Esophagus squamous epithelium (tissue), 5 donors: ENCODE measurements at regions not wholly inside any gene's neighbourhood (a gene's known extent, or its start where the extent isn't known, plus 50 kb on each side); places are given as distances from the start of the nearest gene placed in this dataset.

Experiments
- DNase-seq: peaks from one replicate; lab custom pipeline; 2025; lab: John Stamatoyannopoulos, UW
- H3K27ac ChIP-seq, 4 donors: fragments of 200-600 bp; sonication (generic); one replicate each; pipeline ENCODE4 v1.5.1; 2016 to 2019; ENCODE audit warnings: mild to moderate bottlenecking in 1 of 4
- H3K27me3 ChIP-seq, 4 donors: fragments of 200-600 bp; sonication (generic); 1 replicate in 3 of 4; 2 replicates in 1 of 4; pipeline versions ENCODE4 v1.5.1 to v1.6.0; 2017 to 2021; ENCODE audit warnings: antibody characterized with exemption in 1 of 4
- H3K36me3 ChIP-seq, 3 donors: fragments of 200-600 bp; sonication (generic); one replicate each; pipeline ENCODE4 v1.5.1; 2016 to 2019
- H3K4me1 ChIP-seq, 3 donors: fragments of 200-600 bp; sonication (generic); one replicate each; pipeline ENCODE4 v1.5.1; 2017 to 2019
- H3K4me3 ChIP-seq, 4 donors: fragments of 200-600 bp; sonication (generic); 1 replicate in 3 of 4; 2 replicates in 1 of 4; pipeline ENCODE4 v1.5.1; 2016 to 2019; ENCODE audit warnings: mild to moderate bottlenecking in 2 of 4, moderate library complexity in 1 of 4
- H3K9me3 ChIP-seq, 3 donors: fragments of 200-600 bp; sonication (generic); one replicate each; pipeline ENCODE4 v1.5.1; 2016 to 2019
- CTCF ChIP-seq, 6 experiments: fragments of 450-650 bp in 4 of 6; fragments of 200-600 bp in 2 of 6; sonication (generic) in 2 of 6; IDR thresholded peaks; one replicate each; pipeline ENCODE4 v1.5.1; 2016 to 2019; ENCODE audit warnings: antibody characterized with exemption in 6 of 6, mild to moderate bottlenecking in 4 of 6, moderate library complexity in 4 of 6
- POLR2A ChIP-seq, 4 donors: fragments of 450-650 bp; IDR thresholded peaks; one replicate each; pipeline ENCODE4 v1.6.1; 2017; ENCODE audit warnings: antibody characterized with exemption in 4 of 4, mild to moderate bottlenecking in 4 of 4, moderate library complexity in 3 of 4
- WGBS, 2 donors: methylation state at CpG; one replicate each; pipeline ENCODE4 v1.1.5; 2018; 5-methylcytosine and 5-hydroxymethylcytosine counted together
- intact Hi-C: fragments of 100-400 bp; cut with DNase I; formaldehyde crosslinking; loops from one replicate; pipeline ENCODE4 v1.15.0; 2022
- donor health status: DM: yes; HTN: yes; CAD: no.

- 60% methylated on average over 2 of the region's 7 CpGs; no CpG with 5 or more reads in 1 of the 2 donors for WGBS, 2 donors
- Histone ChIP-seq H3K27ac (no peak overlapping the region), H3K36me3 (no peaks in the 10 kb centered on the region), H3K9me3 (peaks cover 0 to 16% (median 3%) of the 10 kb centered on the region in 3 donors), H3K27me3 (no peaks in the 10 kb centered on the region), H3K4me3 (no peak overlapping the region), H3K4me1 (no peaks in the 10 kb centered on the region)
- no peak for DNase-seq
- intact Hi-C loops, result no loop called here
- TF ChIP-seq CTCF (IDR thresholded peaks at IDR 0.05) (no peak), POLR2A (IDR thresholded peaks at IDR 0.05) (no peak)
Measured at GRCh38 chr18:67742525-67742924, 226.0 kb upstream of the DSEL start.

DNA sequence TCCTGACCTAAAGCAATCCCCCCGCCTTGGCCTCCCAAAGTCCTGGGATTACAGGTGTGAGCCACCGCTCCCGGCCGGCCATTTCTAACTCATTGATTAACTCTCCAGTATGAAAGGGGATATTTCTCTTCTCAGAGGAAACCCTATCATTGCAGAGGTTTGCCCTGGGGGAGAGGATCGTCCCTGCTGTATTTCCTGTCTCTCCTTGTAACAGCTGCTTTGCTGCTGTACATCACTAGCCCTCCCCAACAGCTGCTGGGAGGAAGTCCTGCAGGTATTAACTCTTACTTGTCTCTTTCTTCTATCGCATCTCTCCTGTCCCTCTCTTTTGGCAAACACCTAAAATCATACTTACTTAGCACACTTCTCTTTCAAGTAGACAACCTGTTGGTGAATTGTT is 219.0 kb upstream of the DSEL start:
- WGBS, 2 donors, result 67 to 73% methylated on average over 6 of the region's 6 CpGs
- Histone ChIP-seq H3K27me3 (no peaks in the 10 kb centered on the region), H3K4me3 (no peak overlapping the region), H3K4me1 (no peaks in the 10 kb centered on the region), H3K27ac (no peak overlapping the region), H3K9me3 (no peaks in the 10 kb centered on the region), H3K36me3 (no peaks in the 10 kb centered on the region)
- no peak for DNase-seq
- no peak for TF ChIP-seq CTCF (IDR thresholded peaks at IDR 0.05)
- no peak for TF ChIP-seq POLR2A (IDR thresholded peaks at IDR 0.05)
- intact Hi-C loops, result no loop called here

GRCh38 chr18:67733088-67733487 is 216.6 kb upstream of the DSEL start:
- no peaks in the 10 kb centered on the region for H3K9me3 ChIP-seq
- no peaks in the 10 kb centered on the region for H3K36me3 ChIP-seq
- intact Hi-C loops, result no loop called here
- DNase-seq, result no peak
- WGBS, 2 donors, result 30 to 42% methylated on average over 1 of the region's 1 CpG
- H3K4me3 ChIP-seq, result no peak overlapping the region
- H3K27me3 ChIP-seq, result no peaks in the 10 kb centered on the region
- H3K4me1 ChIP-seq, result no peaks in the 10 kb centered on the region
- TF ChIP-seq CTCF (IDR thresholded peaks at IDR 0.05), result no peak
- TF ChIP-seq POLR2A (IDR thresholded peaks at IDR 0.05), result no peak
- H3K27ac ChIP-seq, result no peak overlapping the region

DNA sequence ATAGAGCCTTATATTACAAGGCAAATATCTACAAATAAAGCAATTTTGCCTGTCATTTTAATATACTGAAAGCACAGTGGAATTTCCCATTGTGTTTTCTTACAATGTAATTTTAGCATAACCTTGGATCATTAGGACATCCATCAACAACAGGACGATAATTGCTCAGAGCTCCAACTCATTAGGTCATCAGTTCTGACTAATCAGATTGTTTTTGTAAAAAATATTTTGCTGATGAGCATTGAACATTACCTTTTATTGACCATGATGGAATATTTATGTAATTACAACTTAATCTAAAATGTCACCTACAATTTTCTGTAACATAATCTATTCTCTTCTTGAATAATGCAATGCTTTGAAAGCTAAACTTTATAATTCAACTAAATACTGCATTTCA is 215.3 kb upstream of the DSEL start:
- no peaks in the 10 kb centered on the region for H3K9me3 ChIP-seq
- no peaks in the 10 kb centered on the region for H3K4me1 ChIP-seq
- no peak for DNase-seq
- no peaks in the 10 kb centered on the region for H3K27me3 ChIP-seq
- no peak overlapping the region for H3K4me3 ChIP-seq
- H3K27ac ChIP-seq, result no peak overlapping the region
- TF ChIP-seq POLR2A (IDR thresholded peaks at IDR 0.05) (no peak), CTCF (IDR thresholded peaks at IDR 0.05) (no peak)
- WGBS, 2 donors, result 17 to 43% methylated on average over 1 of the region's 1 CpG
- intact Hi-C loops, result no loop called here
- no peaks in the 10 kb centered on the region for H3K36me3 ChIP-seq

DNA sequence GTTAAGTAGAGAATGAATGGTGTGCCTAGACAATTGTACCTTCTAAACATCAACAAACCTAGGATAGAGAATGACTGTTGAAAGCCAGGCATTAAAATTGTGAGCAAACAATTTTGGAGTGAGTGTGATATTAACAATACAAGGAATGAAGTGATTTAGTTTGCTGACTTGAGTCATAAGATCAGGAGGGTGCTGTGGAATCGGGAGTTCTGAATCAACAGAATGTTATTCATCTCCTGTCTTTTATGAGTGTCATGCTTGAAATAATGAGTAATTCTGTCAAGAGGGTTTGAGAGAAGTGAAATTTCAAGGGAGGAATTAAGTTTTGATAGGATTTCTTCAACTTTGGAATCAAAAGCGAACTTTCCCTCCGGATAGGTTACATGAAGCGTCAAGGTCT is 214.4 kb upstream of the DSEL start:
- no peak for TF ChIP-seq CTCF (IDR thresholded peaks at IDR 0.05)
- TF ChIP-seq POLR2A (IDR thresholded peaks at IDR 0.05), result no peak
- WGBS, 2 donors, result 76% methylated on average over 4 of the region's 4 CpGs
- Histone ChIP-seq H3K27me3 (no peaks in the 10 kb centered on the region), H3K4me1 (no peaks in the 10 kb centered on the region), H3K4me3 (no peak overlapping the region), H3K27ac (no peak overlapping the region), H3K36me3 (no peaks in the 10 kb centered on the region), H3K9me3 (peaks cover 0 to 5% (median 0%) of the 10 kb centered on the region in 3 donors)
- intact Hi-C loops, result no loop called here
- DNase-seq, result no peak
